Smooth muscle cell (in vitro differentiated cells): ENCODE measurements at regions not wholly inside any gene's neighbourhood (a gene's known extent, or its start where the extent isn't known, plus 50 kb on each side); places are given as distances from the start of the nearest gene placed in this dataset.

Source experiments
- DNase-seq: peaks from one replicate; lab custom pipeline; 2025; ENCODE audit not compliant: unreplicated experiment; lab: John Stamatoyannopoulos, UW
- H2AFZ ChIP-seq: fragments of 200-600 bp; sonication (generic); 2 replicates; pipeline ENCODE4 v1.6.0; 2016; ENCODE audit warnings: antibody characterized with exemption, low read depth, mild to moderate bottlenecking
- H3F3A ChIP-seq: fragments of 200-600 bp; sonication (generic); 2 replicates; pipeline ENCODE4 v1.6.0; 2017; ENCODE audit warnings: antibody characterized with exemption, low read depth
- H3K27ac ChIP-seq: fragments of 200-600 bp; sonication (generic); 2 replicates; pipeline ENCODE4 v1.5.1; 2016; ENCODE audit warnings: low read depth, mild to moderate bottlenecking
- H3K27me3 ChIP-seq: fragments of 200-600 bp; sonication (generic); 2 replicates; pipeline ENCODE4 v1.6.1; 2016; ENCODE audit warnings: low read depth, mild to moderate bottlenecking
- H3K36me3 ChIP-seq: fragments of 200-600 bp; sonication (generic); 2 replicates; pipeline ENCODE4 v1.5.1; 2016; ENCODE audit warnings: low read depth
- H3K4me1 ChIP-seq: fragments of 200-600 bp; sonication (generic); 2 replicates; pipeline ENCODE4 v1.5.1; 2016; ENCODE audit warnings: low read depth
- H3K4me2 ChIP-seq: fragments of 200-600 bp; sonication (generic); 2 replicates; pipeline ENCODE4 v1.6.0; 2016; ENCODE audit warnings: mild to moderate bottlenecking
- H3K4me3 ChIP-seq: fragments of 200-600 bp; sonication (generic); 2 replicates; pipeline ENCODE4 v1.5.1; 2016; ENCODE audit warnings: mild to moderate bottlenecking
- H3K79me2 ChIP-seq: fragments of 200-600 bp; sonication (generic); 2 replicates; pipeline ENCODE4 v1.6.0; 2016; ENCODE audit warnings: low read depth, mild to moderate bottlenecking
- H3K9ac ChIP-seq: fragments of 200-600 bp; sonication (generic); 2 replicates; pipeline ENCODE4 v1.6.0; 2016; ENCODE audit warnings: low read depth
- H3K9me3 ChIP-seq: fragments of 200-600 bp; sonication (generic); replicated peaks from 2 replicates; pipeline ENCODE4 v1.5.1; 2016; ENCODE audit warnings: low read depth
- H4K20me1 ChIP-seq: fragments of 200-600 bp; sonication (generic); 2 replicates; pipeline ENCODE4 v1.6.0; 2016; ENCODE audit warnings: low read depth
- CTCF ChIP-seq: fragments of 200-600 bp; sonication (generic); IDR thresholded peaks from 2 replicates; pipeline ENCODE4 v1.5.1; 2017; ENCODE audit warnings: borderline replicate concordance, mild to moderate bottlenecking, antibody characterized with exemption; ENCODE audit not compliant: insufficient read depth, poor library complexity, severe bottlenecking
- WGBS: methylation state at CpG from one replicate; pipeline ENCODE4 v1.1.7; 2016; ENCODE audit warnings: low lambda C conversion rate; 5-methylcytosine and 5-hydroxymethylcytosine counted together

DNA sequence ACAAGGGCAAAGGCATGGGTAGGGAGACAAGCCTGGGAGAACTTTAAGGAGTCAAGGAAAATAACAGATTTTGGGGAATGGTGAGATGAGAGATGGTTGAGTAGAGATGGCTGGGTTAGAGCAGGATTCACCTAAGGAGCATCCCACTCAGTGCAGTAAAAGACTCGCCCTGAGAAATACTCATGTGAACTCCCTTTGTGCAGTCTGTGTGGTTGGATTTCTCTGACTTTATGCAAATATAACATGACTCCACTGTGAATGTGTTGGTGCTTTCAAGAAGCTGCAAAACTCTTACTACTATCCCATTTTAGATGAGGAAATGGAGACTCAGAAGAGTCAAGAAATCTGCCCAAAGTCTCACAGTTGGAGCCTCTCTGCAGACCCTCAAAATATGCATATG lies 129.8 kb upstream of the LIMCH1 start:
- Histone ChIP-seq H2AFZ (no peak overlapping the region), H3K27ac (no peak overlapping the region), H3K9me3 (no peaks in the 10 kb centered on the region), H3K4me1 (no peaks in the 10 kb centered on the region), H3K9ac (no peak overlapping the region), H3K79me2 (no peaks in the 10 kb centered on the region), H3F3A (no peaks in the 10 kb centered on the region), H3K4me3 (no peak overlapping the region), H4K20me1 (peaks cover under 1% of the 10 kb centered on the region), H3K4me2 (no peak overlapping the region), H3K36me3 (no peaks in the 10 kb centered on the region), H3K27me3 (peaks cover 13% of the 10 kb centered on the region)
- no peak for TF ChIP-seq CTCF
- 0% methylated on average over 1 of the region's 1 CpG for WGBS
- DNase-seq, result no peak

- no peaks in the 10 kb centered on the region for H3F3A ChIP-seq
- DNase-seq, result no peak
- no peaks in the 10 kb centered on the region for H3K9me3 ChIP-seq
- no peak overlapping the region for H3K4me2 ChIP-seq
- no peak overlapping the region for H3K4me3 ChIP-seq
- H3K4me1 ChIP-seq, result peaks cover 7% of the 10 kb centered on the region
- no peak overlapping the region for H3K27ac ChIP-seq
- 88% methylated on average over 4 of the region's 4 CpGs for WGBS
- TF ChIP-seq CTCF, result no peak
- peaks cover 13% of the 10 kb centered on the region for H3K27me3 ChIP-seq
- peaks cover 4% of the 10 kb centered on the region for H4K20me1 ChIP-seq
- H2AFZ ChIP-seq, result no peak overlapping the region
- H3K36me3 ChIP-seq, result no peaks in the 10 kb centered on the region
- H3K9ac ChIP-seq, result no peak overlapping the region
- H3K79me2 ChIP-seq, result no peaks in the 10 kb centered on the region
Measured at GRCh38 chr4:41408859-41409593, 128.9 kb upstream of the LIMCH1 start.

GRCh38 chr4:41409594-41409895 lies 128.4 kb upstream of the LIMCH1 start:
- Histone ChIP-seq H3K9ac (no peak overlapping the region), H3K4me2 (no peak overlapping the region), H4K20me1 (peaks cover 4% of the 10 kb centered on the region), H3K79me2 (no peaks in the 10 kb centered on the region), H3K27me3 (peaks cover 13% of the 10 kb centered on the region), H2AFZ (no peak overlapping the region), H3K4me1 (peaks cover 10% of the 10 kb centered on the region), H3K9me3 (no peaks in the 10 kb centered on the region), H3K27ac (no peak overlapping the region), H3K4me3 (no peak overlapping the region), H3F3A (no peaks in the 10 kb centered on the region), H3K36me3 (no peaks in the 10 kb centered on the region)
- WGBS, result 100% methylated on average over 2 of the region's 2 CpGs
- DNase-seq, result no peak
- TF ChIP-seq CTCF, result no peak

DNA sequence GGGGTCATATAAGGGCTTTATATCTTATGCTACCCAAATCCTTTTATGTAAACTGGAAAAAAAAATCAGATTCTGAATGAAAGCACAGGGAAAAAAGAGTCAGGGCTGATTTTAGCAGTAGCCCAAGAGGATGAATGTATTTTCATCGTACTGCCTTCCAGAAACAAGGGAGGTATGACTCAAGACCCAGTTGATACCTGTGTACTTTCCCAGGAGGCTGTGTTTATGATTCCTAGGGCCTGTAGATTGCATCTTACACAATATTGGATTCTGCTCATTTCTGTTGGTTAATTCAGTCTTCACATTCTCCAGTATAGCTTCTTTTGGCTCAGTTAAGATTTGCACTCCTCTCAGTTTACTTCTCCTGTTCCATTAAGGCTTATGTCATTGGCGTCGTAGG lies 127.9 kb upstream of the LIMCH1 start:
- H3K9ac ChIP-seq, result no peak overlapping the region
- peaks cover 4% of the 10 kb centered on the region for H4K20me1 ChIP-seq
- no peak for TF ChIP-seq CTCF
- H3K27me3 ChIP-seq, result peaks cover 13% of the 10 kb centered on the region
- WGBS, result 77% methylated on average over 3 of the region's 3 CpGs
- H3K9me3 ChIP-seq, result no peaks in the 10 kb centered on the region
- no peak overlapping the region for H3K27ac ChIP-seq
- no peaks in the 10 kb centered on the region for H3F3A ChIP-seq
- no peaks in the 10 kb centered on the region for H3K79me2 ChIP-seq
- peaks cover 10% of the 10 kb centered on the region for H3K4me1 ChIP-seq
- H2AFZ ChIP-seq, result no peak overlapping the region
- no peak for DNase-seq
- no peaks in the 10 kb centered on the region for H3K36me3 ChIP-seq
- no peak overlapping the region for H3K4me3 ChIP-seq
- no peak overlapping the region for H3K4me2 ChIP-seq
